GM13976 (cell line): ENCODE measurements at regions not wholly inside any gene's neighbourhood (a gene's known extent, or its start where the extent isn't known, plus 50 kb on each side); places are given as distances from the start of the nearest gene placed in this dataset.
"Not testable (repeated sequence)": the region's sequence is repeated elsewhere in the genome, so short reads cannot be mapped to it uniquely, and the experiment has no call there.

ENCODE experiments used
- DNase-seq: peaks from one replicate; pipeline ENCODE4 v3.0.0; 2012; ENCODE audit warnings: low spot score
- in situ Hi-C: fragments of 300-500 bp; cut with MboI; formaldehyde crosslinking; loops from one replicate; pipeline ENCODE4 v1.12.0; 2022; ENCODE audit warnings: low sequenced_read_pairs, mixed read lengths, inconsistent platforms; ENCODE audit not compliant: unreplicated experiment
- TF ChIP-seq, protein P1 (sequence below): IDR thresholded peaks from 2 replicates; pipeline ENCODE4 v1.5.1; 2012; ENCODE audit warnings: borderline replicate concordance, mild to moderate bottlenecking; ENCODE audit not compliant: insufficient read depth; ENCODE audit errors: extremely low read depth, missing control alignments, control extremely low read depth

- no peak for DNase-seq
- TF ChIP-seq, protein P1, sequence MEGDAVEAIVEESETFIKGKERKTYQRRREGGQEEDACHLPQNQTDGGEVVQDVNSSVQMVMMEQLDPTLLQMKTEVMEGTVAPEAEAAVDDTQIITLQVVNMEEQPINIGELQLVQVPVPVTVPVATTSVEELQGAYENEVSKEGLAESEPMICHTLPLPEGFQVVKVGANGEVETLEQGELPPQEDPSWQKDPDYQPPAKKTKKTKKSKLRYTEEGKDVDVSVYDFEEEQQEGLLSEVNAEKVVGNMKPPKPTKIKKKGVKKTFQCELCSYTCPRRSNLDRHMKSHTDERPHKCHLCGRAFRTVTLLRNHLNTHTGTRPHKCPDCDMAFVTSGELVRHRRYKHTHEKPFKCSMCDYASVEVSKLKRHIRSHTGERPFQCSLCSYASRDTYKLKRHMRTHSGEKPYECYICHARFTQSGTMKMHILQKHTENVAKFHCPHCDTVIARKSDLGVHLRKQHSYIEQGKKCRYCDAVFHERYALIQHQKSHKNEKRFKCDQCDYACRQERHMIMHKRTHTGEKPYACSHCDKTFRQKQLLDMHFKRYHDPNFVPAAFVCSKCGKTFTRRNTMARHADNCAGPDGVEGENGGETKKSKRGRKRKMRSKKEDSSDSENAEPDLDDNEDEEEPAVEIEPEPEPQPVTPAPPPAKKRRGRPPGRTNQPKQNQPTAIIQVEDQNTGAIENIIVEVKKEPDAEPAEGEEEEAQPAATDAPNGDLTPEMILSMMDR, result no peak
- in situ Hi-C loops, result no loop called here
Observed at GRCh38 chr4:81314196-81314896, 99.3 kb upstream of the PRKG2 start.

DNA sequence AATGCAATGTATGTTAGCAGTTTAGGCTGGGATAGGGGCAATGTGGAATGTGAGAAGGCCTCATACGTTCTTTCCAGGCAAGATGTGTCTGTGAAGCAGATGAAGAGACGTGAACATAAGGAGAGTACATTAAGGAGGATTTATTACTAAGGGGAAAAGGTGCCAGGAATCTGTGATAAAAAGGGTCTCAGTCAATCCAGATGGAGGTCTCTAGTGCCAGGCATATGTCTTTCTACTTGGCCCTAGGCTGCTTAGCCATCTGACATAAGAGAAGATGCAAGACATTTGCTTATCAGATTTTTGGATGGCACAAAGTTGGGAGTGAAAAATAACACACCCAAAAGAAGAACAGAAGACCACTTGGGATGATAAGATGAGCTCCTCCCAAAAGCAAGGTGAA, 93.0 kb upstream of the PRKG2 start:
- DNase-seq, result no peak
- TF ChIP-seq, protein P1, result no peak
- in situ Hi-C loops, result no loop called here

- no peak for DNase-seq
- TF ChIP-seq, protein P1, result no peak
- in situ Hi-C loops, result no loop called here
Observed at GRCh38 chr4:81304871-81305270, 89.8 kb upstream of the PRKG2 start.

GRCh38 chr4:81300352-81300751, 85.3 kb upstream of the PRKG2 start:
- in situ Hi-C loops, DNase-seq: not testable (repeated sequence)

GRCh38 chr4:81290813-81291212, 75.8 kb upstream of the PRKG2 start:
- TF ChIP-seq, protein P1, result no peak
- DNase-seq, result no peak
- in situ Hi-C loops, result no loop called here

GRCh38 chr4:81287101-81287500, 72.1 kb upstream of the PRKG2 start:
- DNase-seq, result no peak
- in situ Hi-C loops, result no loop called here
- TF ChIP-seq, protein P1, result no peak

DNA sequence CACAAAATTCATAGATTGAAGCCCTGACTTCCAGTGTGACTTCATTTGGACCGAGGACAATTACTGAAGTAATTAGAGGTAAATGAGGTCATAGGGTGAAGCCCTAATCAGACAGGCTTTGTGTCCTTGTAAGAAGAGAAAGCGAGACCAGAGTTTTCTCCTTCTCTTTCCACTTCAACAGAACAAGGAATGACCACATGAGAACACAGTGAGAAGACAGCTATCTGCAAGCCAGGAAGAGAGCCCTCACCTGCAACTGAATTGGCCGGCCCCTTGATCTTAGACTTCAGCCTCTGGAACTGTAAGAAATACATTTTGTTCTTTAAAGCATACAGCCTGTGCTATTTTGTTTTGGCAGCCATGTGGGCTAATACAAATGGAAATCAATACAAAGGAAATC, 67.1 kb upstream of the PRKG2 start:
- TF ChIP-seq, protein P1, result no peak
- in situ Hi-C loops, result no loop called here

More for the DNA sequence above, 67.1 kb upstream of the PRKG2 start:
- no peak for DNase-seq
